ENCODE measurements at regions not wholly inside any gene's neighbourhood (a gene's known extent, or its start where the extent isn't known, plus 50 kb on each side); places are given as distances from the start of the nearest gene placed in this dataset.
"Not testable (repeated sequence)": the region's sequence is repeated elsewhere in the genome, so short reads cannot be mapped to it uniquely, and the experiment has no call there.

DNA sequence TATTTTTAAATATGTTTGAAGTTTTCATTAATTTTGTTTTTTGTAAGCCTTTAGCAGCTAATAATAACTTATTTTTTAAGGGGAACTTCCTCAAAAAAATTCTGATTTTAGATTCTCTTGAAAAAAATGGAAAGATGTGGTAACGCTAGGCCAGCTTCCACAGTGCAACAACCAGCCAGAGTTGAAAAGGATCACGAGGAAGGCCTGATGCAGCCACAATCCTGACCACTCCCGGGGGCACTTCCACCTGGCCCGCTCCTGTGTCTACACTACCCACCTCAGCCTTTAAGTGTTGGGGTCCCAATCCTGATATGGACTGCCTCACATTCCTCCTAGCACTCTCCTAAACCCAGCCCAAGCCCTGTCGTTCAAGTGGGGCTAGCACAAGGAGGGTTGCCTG, 101.1 kb downstream of the TMEM17 start:
- H3K27ac ChIP-seq (ENCODE audit: insufficient read depth, low read length, poor library complexity, severe bottlenecking): no peak overlapping the region
- no peaks in the 10 kb centered on the region for H3K36me3 ChIP-seq (ENCODE audit: control insufficient read depth, insufficient read depth, low read length)
- H3K27me3 ChIP-seq (replicated peaks; ENCODE audit: control insufficient read depth, insufficient read depth, low read length, poor library complexity, severe bottlenecking): no peaks in the 10 kb centered on the region
- no peaks in the 10 kb centered on the region for H3K9me3 ChIP-seq (ENCODE audit: control insufficient read depth, low read length)
- no peak overlapping the region for H3K4me3 ChIP-seq (ENCODE audit: insufficient read depth, low read depth, low read length, poor library complexity, severe bottlenecking)
- no peaks in the 10 kb centered on the region for H3K4me1 ChIP-seq (ENCODE audit: control insufficient read depth, insufficient read depth, low read length, poor library complexity, severe bottlenecking)
- DNase-seq: no peak

- no peak overlapping the region for H3K4me3 ChIP-seq (ENCODE audit: insufficient read depth, low read depth, low read length, poor library complexity, severe bottlenecking)
Observed at GRCh38 chr2:62402156-62402555, 103.8 kb downstream of the TMEM17 start.

DNA sequence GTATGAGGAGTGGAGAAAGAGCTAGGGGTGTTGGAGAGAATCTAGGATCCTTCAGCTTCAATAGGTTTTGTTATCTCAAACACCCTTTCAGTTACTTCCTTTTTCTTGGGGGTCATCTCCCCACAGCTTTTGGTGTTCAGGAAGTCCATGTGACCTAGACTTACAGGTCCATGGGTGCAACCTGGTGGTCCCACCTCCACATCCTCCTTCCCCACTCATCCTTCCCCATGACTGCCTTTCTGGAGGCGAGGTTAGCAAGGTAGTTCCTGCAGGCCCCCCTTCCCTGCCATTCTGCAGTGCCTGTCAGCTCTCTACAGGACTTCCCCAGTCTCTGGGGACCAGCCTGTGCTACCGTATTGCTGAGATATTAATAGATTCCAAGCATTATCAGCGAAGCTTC, 107.6 kb downstream of the TMEM17 start:
- Histone ChIP-seq H3K4me3 (ENCODE audit: insufficient read depth, low read depth, low read length, poor library complexity, severe bottlenecking) (no peak overlapping the region), H3K27me3 (replicated peaks; ENCODE audit: control insufficient read depth, insufficient read depth, low read length, poor library complexity, severe bottlenecking) (no peaks in the 10 kb centered on the region), H3K36me3 (ENCODE audit: control insufficient read depth, insufficient read depth, low read length) (no peaks in the 10 kb centered on the region), H3K27ac (ENCODE audit: insufficient read depth, low read length, poor library complexity, severe bottlenecking) (no peak overlapping the region), H3K9me3 (ENCODE audit: control insufficient read depth, low read length) (no peaks in the 10 kb centered on the region), H3K4me1 (ENCODE audit: control insufficient read depth, insufficient read depth, low read length, poor library complexity, severe bottlenecking) (no peaks in the 10 kb centered on the region)
- no peak for DNase-seq

More at GRCh38 chr2:62402156-62402555, 103.8 kb downstream of the TMEM17 start:
- Histone ChIP-seq H3K4me1 (ENCODE audit: control insufficient read depth, insufficient read depth, low read length, poor library complexity, severe bottlenecking) (no peaks in the 10 kb centered on the region), H3K9me3 (ENCODE audit: control insufficient read depth, low read length) (no peaks in the 10 kb centered on the region), H3K36me3 (ENCODE audit: control insufficient read depth, insufficient read depth, low read length) (no peaks in the 10 kb centered on the region), H3K27me3 (replicated peaks; ENCODE audit: control insufficient read depth, insufficient read depth, low read length, poor library complexity, severe bottlenecking) (no peaks in the 10 kb centered on the region), H3K27ac (ENCODE audit: insufficient read depth, low read length, poor library complexity, severe bottlenecking) (no peak overlapping the region)
- DNase-seq: no peak

DNA sequence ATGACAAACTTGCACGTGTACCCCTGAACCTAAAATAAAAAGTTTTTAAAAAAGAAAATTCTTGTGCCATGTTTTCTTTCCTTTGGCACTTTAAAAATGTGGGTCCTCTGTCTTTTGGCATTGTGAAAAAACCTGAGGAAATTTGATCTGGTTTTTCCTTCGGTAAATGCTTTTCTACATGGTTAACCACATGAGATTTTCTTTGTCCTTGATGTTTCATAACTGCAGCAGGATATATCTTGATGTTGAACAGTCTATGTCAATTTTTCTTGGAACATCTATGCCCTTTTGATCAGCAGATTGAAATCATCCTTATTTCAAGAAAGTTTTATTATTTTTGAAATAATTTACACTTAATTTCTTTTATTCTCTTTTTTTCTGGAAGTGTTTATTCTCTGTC, 109.1 kb downstream of the TMEM17 start:
- no peak overlapping the region for H3K27ac ChIP-seq (ENCODE audit: insufficient read depth, low read length, poor library complexity, severe bottlenecking)
- H3K36me3 ChIP-seq (ENCODE audit: control insufficient read depth, insufficient read depth, low read length): no peaks in the 10 kb centered on the region
- H3K4me3 ChIP-seq (ENCODE audit: insufficient read depth, low read depth, low read length, poor library complexity, severe bottlenecking): no peak overlapping the region
- no peaks in the 10 kb centered on the region for H3K27me3 ChIP-seq (replicated peaks; ENCODE audit: control insufficient read depth, insufficient read depth, low read length, poor library complexity, severe bottlenecking)
- H3K9me3 ChIP-seq (ENCODE audit: control insufficient read depth, low read length): no peaks in the 10 kb centered on the region
- H3K4me1 ChIP-seq (ENCODE audit: control insufficient read depth, insufficient read depth, low read length, poor library complexity, severe bottlenecking): no peaks in the 10 kb centered on the region
- no peak for DNase-seq

DNA sequence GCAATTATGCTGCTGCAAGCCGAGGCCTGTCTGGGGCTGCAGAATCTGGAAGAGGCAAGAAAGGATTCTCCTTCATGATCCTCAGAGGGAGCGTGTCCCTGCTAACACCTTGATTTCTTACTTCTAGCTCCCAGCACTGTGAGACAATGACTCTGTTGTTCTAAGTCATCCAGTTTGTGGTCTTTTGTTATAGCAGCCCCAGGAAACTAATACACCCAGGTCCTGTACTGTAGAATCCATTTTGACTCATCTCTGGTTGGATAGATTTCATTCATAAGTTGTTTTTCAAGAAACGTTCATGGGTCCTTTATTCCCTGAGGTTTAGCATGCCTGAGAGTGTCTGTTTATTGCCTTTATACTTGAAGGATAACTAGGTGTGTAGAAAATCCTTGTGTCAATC, 112.7 kb downstream of the TMEM17 start:
- Histone ChIP-seq H3K27ac (ENCODE audit: insufficient read depth, low read length, poor library complexity, severe bottlenecking) (no peak overlapping the region), H3K9me3 (ENCODE audit: control insufficient read depth, low read length) (no peaks in the 10 kb centered on the region), H3K36me3 (ENCODE audit: control insufficient read depth, insufficient read depth, low read length) (no peaks in the 10 kb centered on the region), H3K27me3 (replicated peaks; ENCODE audit: control insufficient read depth, insufficient read depth, low read length, poor library complexity, severe bottlenecking) (no peaks in the 10 kb centered on the region), H3K4me3 (ENCODE audit: insufficient read depth, low read depth, low read length, poor library complexity, severe bottlenecking) (no peak overlapping the region), H3K4me1 (ENCODE audit: control insufficient read depth, insufficient read depth, low read length, poor library complexity, severe bottlenecking) (no peaks in the 10 kb centered on the region)
- DNase-seq: no peak

GRCh38 chr2:62391696-62392095, 114.3 kb downstream of the TMEM17 start:
- Histone ChIP-seq H3K4me1 (ENCODE audit: control insufficient read depth, insufficient read depth, low read length, poor library complexity, severe bottlenecking) (no peaks in the 10 kb centered on the region), H3K4me3 (ENCODE audit: insufficient read depth, low read depth, low read length, poor library complexity, severe bottlenecking) (no peak overlapping the region), H3K36me3 (ENCODE audit: control insufficient read depth, insufficient read depth, low read length) (no peaks in the 10 kb centered on the region), H3K27me3 (replicated peaks; ENCODE audit: control insufficient read depth, insufficient read depth, low read length, poor library complexity, severe bottlenecking) (no peaks in the 10 kb centered on the region), H3K27ac (ENCODE audit: insufficient read depth, low read length, poor library complexity, severe bottlenecking) (no peak overlapping the region), H3K9me3 (ENCODE audit: control insufficient read depth, low read length) (no peaks in the 10 kb centered on the region)
- no peak for DNase-seq

GRCh38 chr2:62386378-62386777, 119.6 kb downstream of the TMEM17 start:
- H3K27me3 ChIP-seq (replicated peaks; ENCODE audit: control insufficient read depth, insufficient read depth, low read length, poor library complexity, severe bottlenecking); H3K27ac ChIP-seq (ENCODE audit: insufficient read depth, low read length, poor library complexity, severe bottlenecking); DNase-seq; H3K4me3 ChIP-seq (ENCODE audit: insufficient read depth, low read depth, low read length, poor library complexity, severe bottlenecking); H3K4me1 ChIP-seq (ENCODE audit: control insufficient read depth, insufficient read depth, low read length, poor library complexity, severe bottlenecking); H3K36me3 ChIP-seq (ENCODE audit: control insufficient read depth, insufficient read depth, low read length); H3K9me3 ChIP-seq (ENCODE audit: control insufficient read depth, low read length): not testable (repeated sequence)

GRCh38 chr2:62383846-62384245, 122.1 kb downstream of the TMEM17 start:
- Histone ChIP-seq H3K27ac (ENCODE audit: insufficient read depth, low read length, poor library complexity, severe bottlenecking) (no peak overlapping the region), H3K4me1 (ENCODE audit: control insufficient read depth, insufficient read depth, low read length, poor library complexity, severe bottlenecking) (no peaks in the 10 kb centered on the region), H3K27me3 (replicated peaks; ENCODE audit: control insufficient read depth, insufficient read depth, low read length, poor library complexity, severe bottlenecking) (no peaks in the 10 kb centered on the region), H3K4me3 (ENCODE audit: insufficient read depth, low read depth, low read length, poor library complexity, severe bottlenecking) (no peak overlapping the region), H3K36me3 (ENCODE audit: control insufficient read depth, insufficient read depth, low read length) (no peaks in the 10 kb centered on the region), H3K9me3 (ENCODE audit: control insufficient read depth, low read length) (no peaks in the 10 kb centered on the region)
- no peak for DNase-seq

- Histone ChIP-seq H3K27ac (ENCODE audit: insufficient read depth, low read length, poor library complexity, severe bottlenecking) (no peak overlapping the region), H3K9me3 (ENCODE audit: control insufficient read depth, low read length) (no peaks in the 10 kb centered on the region), H3K27me3 (replicated peaks; ENCODE audit: control insufficient read depth, insufficient read depth, low read length, poor library complexity, severe bottlenecking) (no peaks in the 10 kb centered on the region), H3K4me1 (ENCODE audit: control insufficient read depth, insufficient read depth, low read length, poor library complexity, severe bottlenecking) (no peaks in the 10 kb centered on the region), H3K36me3 (ENCODE audit: control insufficient read depth, insufficient read depth, low read length) (no peaks in the 10 kb centered on the region), H3K4me3 (ENCODE audit: insufficient read depth, low read depth, low read length, poor library complexity, severe bottlenecking) (no peak overlapping the region)
- no peak for DNase-seq
Observed at GRCh38 chr2:62382757-62383156, 123.2 kb downstream of the TMEM17 start.

- Histone ChIP-seq H3K9me3 (ENCODE audit: control insufficient read depth, low read length) (no peaks in the 10 kb centered on the region), H3K4me3 (ENCODE audit: insufficient read depth, low read depth, low read length, poor library complexity, severe bottlenecking) (no peak overlapping the region), H3K27ac (ENCODE audit: insufficient read depth, low read length, poor library complexity, severe bottlenecking) (no peak overlapping the region), H3K4me1 (ENCODE audit: control insufficient read depth, insufficient read depth, low read length, poor library complexity, severe bottlenecking) (no peaks in the 10 kb centered on the region), H3K27me3 (replicated peaks; ENCODE audit: control insufficient read depth, insufficient read depth, low read length, poor library complexity, severe bottlenecking) (no peaks in the 10 kb centered on the region), H3K36me3 (ENCODE audit: control insufficient read depth, insufficient read depth, low read length) (no peaks in the 10 kb centered on the region)
- no peak for DNase-seq
Observed at GRCh38 chr2:62382122-62382521, 123.9 kb downstream of the TMEM17 start.

DNA sequence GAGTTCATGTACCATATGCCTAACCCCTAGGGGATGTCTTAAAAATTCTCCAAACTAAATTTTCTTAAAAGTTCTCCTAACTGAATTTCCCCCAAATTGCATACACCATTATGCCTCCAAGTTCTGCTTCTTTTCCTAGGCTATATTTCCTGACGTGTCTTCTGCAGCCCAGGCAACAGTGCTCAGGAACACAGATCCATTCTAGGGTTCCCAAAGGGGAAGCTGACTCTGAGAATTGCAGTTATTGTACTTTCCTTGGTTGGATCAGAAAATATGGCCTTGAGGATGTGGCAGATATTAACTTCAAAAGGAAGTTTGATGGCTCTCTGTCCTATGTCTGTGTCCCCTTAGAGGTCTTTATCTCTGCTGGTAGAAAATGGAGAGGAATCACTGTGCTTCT, 124.3 kb downstream of the TMEM17 start:
- no peaks in the 10 kb centered on the region for H3K4me1 ChIP-seq (ENCODE audit: control insufficient read depth, insufficient read depth, low read length, poor library complexity, severe bottlenecking)
- H3K9me3 ChIP-seq (ENCODE audit: control insufficient read depth, low read length): no peaks in the 10 kb centered on the region
- H3K36me3 ChIP-seq (ENCODE audit: control insufficient read depth, insufficient read depth, low read length): no peaks in the 10 kb centered on the region
- H3K4me3 ChIP-seq (ENCODE audit: insufficient read depth, low read depth, low read length, poor library complexity, severe bottlenecking): no peak overlapping the region
- H3K27me3 ChIP-seq (replicated peaks; ENCODE audit: control insufficient read depth, insufficient read depth, low read length, poor library complexity, severe bottlenecking): no peaks in the 10 kb centered on the region
- no peak overlapping the region for H3K27ac ChIP-seq (ENCODE audit: insufficient read depth, low read length, poor library complexity, severe bottlenecking)
- no peak for DNase-seq
